ENCODE measurements at regions not wholly inside any gene's neighbourhood (a gene's known extent, or its start where the extent isn't known, plus 50 kb on each side); places are given as distances from the start of the nearest gene placed in this dataset.

DNA sequence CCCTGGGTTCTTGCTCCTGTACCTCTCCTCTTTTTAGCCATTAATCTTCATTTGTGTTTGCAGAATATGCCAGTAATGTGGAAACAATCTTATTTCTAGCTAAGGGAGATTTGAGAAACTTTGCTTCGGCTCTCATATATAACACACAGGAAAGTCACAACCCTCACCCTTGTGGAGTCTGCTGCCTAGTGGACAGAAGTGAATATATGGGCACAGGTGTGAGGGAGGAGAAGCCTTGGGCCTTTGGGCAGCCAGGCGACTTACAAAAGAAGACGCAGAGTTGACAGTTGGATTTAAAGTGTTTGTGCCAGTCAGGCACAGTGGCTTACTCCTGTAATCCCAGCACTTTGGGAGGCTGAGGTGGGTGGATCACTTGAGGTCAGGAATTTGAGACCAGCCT is 181.8 kb upstream of the TBL1XR1 start:
- no peak for TF ChIP-seq EZH2 (IDR thresholded peaks at IDR 0.05; ENCODE audit: low read depth)
- TF ChIP-seq, protein P1, sequence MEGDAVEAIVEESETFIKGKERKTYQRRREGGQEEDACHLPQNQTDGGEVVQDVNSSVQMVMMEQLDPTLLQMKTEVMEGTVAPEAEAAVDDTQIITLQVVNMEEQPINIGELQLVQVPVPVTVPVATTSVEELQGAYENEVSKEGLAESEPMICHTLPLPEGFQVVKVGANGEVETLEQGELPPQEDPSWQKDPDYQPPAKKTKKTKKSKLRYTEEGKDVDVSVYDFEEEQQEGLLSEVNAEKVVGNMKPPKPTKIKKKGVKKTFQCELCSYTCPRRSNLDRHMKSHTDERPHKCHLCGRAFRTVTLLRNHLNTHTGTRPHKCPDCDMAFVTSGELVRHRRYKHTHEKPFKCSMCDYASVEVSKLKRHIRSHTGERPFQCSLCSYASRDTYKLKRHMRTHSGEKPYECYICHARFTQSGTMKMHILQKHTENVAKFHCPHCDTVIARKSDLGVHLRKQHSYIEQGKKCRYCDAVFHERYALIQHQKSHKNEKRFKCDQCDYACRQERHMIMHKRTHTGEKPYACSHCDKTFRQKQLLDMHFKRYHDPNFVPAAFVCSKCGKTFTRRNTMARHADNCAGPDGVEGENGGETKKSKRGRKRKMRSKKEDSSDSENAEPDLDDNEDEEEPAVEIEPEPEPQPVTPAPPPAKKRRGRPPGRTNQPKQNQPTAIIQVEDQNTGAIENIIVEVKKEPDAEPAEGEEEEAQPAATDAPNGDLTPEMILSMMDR (conservative IDR thresholded peaks at IDR 0.05): no peak

All from PC-9 (cell line).